B cell (primary cell): ENCODE measurements at regions not wholly inside any gene's neighbourhood (a gene's known extent, or its start where the extent isn't known, plus 50 kb on each side); places are given as distances from the start of the nearest gene placed in this dataset.

Source experiments
- ATAC-seq: fragments of 200-7000 bp; cut with Tn5 transposase; one replicate; pipeline ENCODE4 v1.10.0; 2021; ENCODE audit warnings: low read depth, mild to moderate bottlenecking, moderate number of reproducible peaks, moderate library complexity
- CTCF ChIA-PET: fragments of 350-600 bp; sonication (Branson Sonifier 250); formaldehyde crosslinking; loops from one replicate; lab custom pipeline; 2021; ENCODE audit warnings: antibody characterized with exemption, inconsistent platforms; lab: Charles Lee
- POLR2A ChIA-PET: fragments of 350-600 bp; sonication (Branson Sonifier 250); formaldehyde crosslinking; loops from one replicate; lab custom pipeline; 2021; ENCODE audit warnings: antibody characterized with exemption; lab: Charles Lee
- DNase-seq: peaks from one replicate; pipeline ENCODE4 v3.0.0; 2013
- H2AFZ ChIP-seq: 2 replicates; pipeline ENCODE4 v1.6.1; 2012; ENCODE audit warnings: mild to moderate bottlenecking, low read depth, low read length; ENCODE audit not compliant: insufficient read depth, poor library complexity, severe bottlenecking
- H3K27ac ChIP-seq, 2 donors: 1 replicate in 1 of 2; 2 replicates in 1 of 2; pipeline ENCODE4 v1.5.1; 2012 to 2013; ENCODE audit warnings: low read length in 2 of 2, mild to moderate bottlenecking in 2 of 2, moderate library complexity in 1 of 2
- H3K27me3 ChIP-seq, 4 experiments: fragments of 200-600 bp in 1 of 4; sonication (generic) in 1 of 4; replicated peaks in 1 of 4; 1 replicate in 2 of 4; 2 replicates in 2 of 4; pipeline versions ENCODE4 v1.6.1 to v1.7.0; 2013 to 2016; ENCODE audit warnings: low read length in 3 of 4, mild to moderate bottlenecking in 2 of 4, mixed read lengths in 1 of 4, moderate library complexity in 1 of 4; ENCODE audit not compliant: insufficient read depth in 4 of 4, control insufficient read depth in 3 of 4; ENCODE audit errors: control extremely low read depth in 1 of 4
- H3K36me3 ChIP-seq, 2 experiments: replicated peaks in 1 of 2; 1 replicate in 1 of 2; 2 replicates in 1 of 2; pipeline versions ENCODE4 v1.6.1 to v1.7.1; 2013; ENCODE audit warnings: low read length in 1 of 2; ENCODE audit not compliant: insufficient read depth in 2 of 2, control insufficient read depth in 1 of 2; ENCODE audit errors: control extremely low read depth in 1 of 2, extremely low read depth in 1 of 2
- H3K4me1 ChIP-seq, 2 donors: fragments of 200-600 bp in 1 of 2; sonication (generic) in 1 of 2; 1 replicate in 1 of 2; 2 replicates in 1 of 2; pipeline versions ENCODE4 v1.5.1 to v1.6.1; 2013 to 2017; ENCODE audit warnings: low read length in 2 of 2; ENCODE audit not compliant: control insufficient read depth in 2 of 2, insufficient read depth in 2 of 2
- H3K4me2 ChIP-seq: replicated peaks from 2 replicates; pipeline ENCODE3; 2012; ENCODE audit warnings: mild to moderate bottlenecking, low read depth, low read length; ENCODE audit not compliant: poor library complexity, severe bottlenecking
- H3K4me3 ChIP-seq, 5 experiments: fragments of 200-600 bp in 1 of 5; sonication (generic) in 1 of 5; 1 replicate in 3 of 5; 2 replicates in 2 of 5; pipeline versions ENCODE4 v1.5.1 to v1.7.0; 2011 to 2016; ENCODE audit warnings: low read length in 4 of 5, mild to moderate bottlenecking in 4 of 5, low read depth in 2 of 5, control low read depth in 1 of 5, moderate library complexity in 1 of 5; ENCODE audit not compliant: insufficient read depth in 1 of 5; ENCODE audit errors: control extremely low read depth in 1 of 5, extremely low read depth in 1 of 5
- H3K79me2 ChIP-seq: fragments of 200-600 bp; sonication (generic); one replicate; pipeline ENCODE4 v1.6.0; 2016; ENCODE audit warnings: low read length; ENCODE audit not compliant: control insufficient read depth, insufficient read depth
- H3K9ac ChIP-seq: fragments of 200-600 bp; sonication (generic); 2 replicates; pipeline ENCODE4 v1.6.1; 2017; ENCODE audit warnings: mild to moderate bottlenecking, low read length, moderate library complexity
- H3K9me3 ChIP-seq, 3 donors: one replicate each; pipeline versions ENCODE4 v1.6.1 to v1.7.1; 2013; ENCODE audit warnings: low read length in 2 of 3; ENCODE audit not compliant: control insufficient read depth in 2 of 3, insufficient read depth in 1 of 3; ENCODE audit errors: control extremely low read depth in 1 of 3
- H4K20me1 ChIP-seq: 2 replicates; pipeline ENCODE4 v1.6.0; 2012; ENCODE audit warnings: mild to moderate bottlenecking, low read length; ENCODE audit not compliant: insufficient read depth, control insufficient read depth, poor library complexity, severe bottlenecking
- H3K27ac Mint-ChIP-seq: one replicate; pipeline ENCODE4 v1.8.0; 2021; ENCODE audit warnings: mixed read lengths
- H3K27me3 Mint-ChIP-seq: one replicate; pipeline ENCODE4 v1.8.0; 2021; ENCODE audit warnings: mixed read lengths
- H3K4me1 Mint-ChIP-seq: one replicate; pipeline ENCODE4 v1.8.0; 2021; ENCODE audit warnings: mixed read lengths
- H3K4me3 Mint-ChIP-seq: one replicate; pipeline ENCODE4 v1.8.0; 2021; ENCODE audit warnings: mixed read lengths
- H3K9me3 Mint-ChIP-seq: one replicate; pipeline ENCODE4 v1.8.0; 2022; ENCODE audit warnings: mixed read lengths; ENCODE audit not compliant: insufficient read depth
- CTCF ChIP-seq: fragments of 200-600 bp; IDR thresholded peaks from one replicate; pipeline ENCODE4 v1.8.0; 2022; ENCODE audit warnings: antibody characterized with exemption, mild to moderate bottlenecking
- EZH2 ChIP-seq: IDR thresholded peaks from 2 replicates; pipeline ENCODE4 v1.6.1; 2012; ENCODE audit warnings: borderline replicate concordance, low read depth, mild to moderate bottlenecking, moderate library complexity, low read length; ENCODE audit not compliant: insufficient read depth, poor library complexity, severe bottlenecking
- WGBS: methylation state at CpG from one replicate; pipeline ENCODE4 v1.1.5; 2013; ENCODE audit warnings: missing lambda C conversion rate; ENCODE audit not compliant: insufficient coverage; 5-methylcytosine and 5-hydroxymethylcytosine counted together
- intact Hi-C: fragments of 100-400 bp; cut with micrococcal nuclease; formaldehyde crosslinking; loops from one replicate; pipeline ENCODE4 v1.10.0; 2022

- H3K4me3 Mint-ChIP-seq: no peak overlapping the region
Measured at GRCh38 chr1:173287785-173288184, 80.7 kb upstream of the TNFSF4 start.

GRCh38 chr1:173293756-173294155 lies 86.6 kb upstream of the TNFSF4 start:
- Histone ChIP-seq H3K4me3 (no peak overlapping the region), H3K27ac (no peak overlapping the region), H3K9ac (no peak overlapping the region), H3K79me2 (no peaks in the 10 kb centered on the region), H4K20me1 (no peaks in the 10 kb centered on the region), H3K4me2 (no peak overlapping the region), H3K4me1 (peaks cover 12% of the 10 kb centered on the region in 2 donors), H2AFZ (no peak overlapping the region), H3K9me3 (no peaks in the 10 kb centered on the region), H3K36me3 (no peaks in the 10 kb centered on the region), H3K27me3 (no peaks in the 10 kb centered on the region)
- peaks cover 10% of the 10 kb centered on the region for H3K9me3 Mint-ChIP-seq
- TF ChIP-seq EZH2 (no peak), CTCF (no peak)
- ATAC-seq (no peak), DNase-seq (no peak)
- no peak overlapping the region for H3K4me3 Mint-ChIP-seq
- WGBS: no CpG with 5 or more reads among the region's 1 CpG
- intact Hi-C loops: no loop called here
- ChIA-PET POLR2A (no interaction called here), CTCF (no interaction called here)
- H3K27me3 Mint-ChIP-seq: no peaks in the 10 kb centered on the region
- H3K27ac Mint-ChIP-seq: no peak overlapping the region
- H3K4me1 Mint-ChIP-seq: peaks cover 13% of the 10 kb centered on the region

More at GRCh38 chr1:173287785-173288184, 80.7 kb upstream of the TNFSF4 start:
- no peaks in the 10 kb centered on the region for H3K79me2 ChIP-seq
- H3K4me3 ChIP-seq: no peak overlapping the region
- intact Hi-C loops: no loop called here
- no peaks in the 10 kb centered on the region for H3K27me3 ChIP-seq
- ChIA-PET CTCF (no interaction called here), POLR2A (no interaction called here)
- H3K9me3 Mint-ChIP-seq: peaks cover 10% of the 10 kb centered on the region
- H3K27ac ChIP-seq: no peak overlapping the region
- DNase-seq (no peak), ATAC-seq (no peak)
- no peaks in the 10 kb centered on the region for H3K4me1 ChIP-seq
- no peak overlapping the region for H3K9ac ChIP-seq
- no peaks in the 10 kb centered on the region for H3K9me3 ChIP-seq
- H3K4me2 ChIP-seq: no peak overlapping the region
- no peaks in the 10 kb centered on the region for H3K27me3 Mint-ChIP-seq
- TF ChIP-seq CTCF (no peak), EZH2 (no peak)
- H2AFZ ChIP-seq: no peak overlapping the region
- H3K36me3 ChIP-seq: no peaks in the 10 kb centered on the region
- H3K27ac Mint-ChIP-seq: no peak overlapping the region
- H3K4me1 Mint-ChIP-seq: peaks cover 9% of the 10 kb centered on the region
- no CpG with 5 or more reads among the region's 1 CpG for WGBS
- H4K20me1 ChIP-seq: no peaks in the 10 kb centered on the region
